NCI-H460 (cell line): ENCODE measurements at regions not wholly inside any gene's neighbourhood (a gene's known extent, or its start where the extent isn't known, plus 50 kb on each side); places are given as distances from the start of the nearest gene placed in this dataset.

Experiments used
- DNase-seq: peaks from one replicate; pipeline ENCODE4 v3.0.0-alpha.2; 2016; ENCODE audit warnings: low read depth; ENCODE audit errors: extremely low read depth

GRCh38 chr18:43869451-43870008 is 592.2 kb upstream of the SYT4 start:
- DNase-seq: no peak

GRCh38 chr18:43870626-43871025 is 593.3 kb upstream of the SYT4 start:
- no peak for DNase-seq

GRCh38 chr18:43875511-43875910 is 598.2 kb upstream of the SYT4 start:
- no peak for DNase-seq

- DNase-seq: no peak
Observed at GRCh38 chr18:43876286-43876685, 599.0 kb upstream of the SYT4 start.

- DNase-seq: no peak
Observed at GRCh38 chr18:43876748-43877147, 599.5 kb upstream of the SYT4 start.

GRCh38 chr18:43877616-43878321 is 600.5 kb upstream of the SYT4 start:
- DNase-seq: no peak

GRCh38 chr18:43879415-43879814 is 602.1 kb upstream of the SYT4 start:
- DNase-seq: no peak

- no peak for DNase-seq
Observed at GRCh38 chr18:43882358-43883055, 605.2 kb upstream of the SYT4 start.

- no peak for DNase-seq
Observed at GRCh38 chr18:43883886-43884285, 606.6 kb upstream of the SYT4 start.

GRCh38 chr18:43886341-43886740 is 609.1 kb upstream of the SYT4 start:
- DNase-seq: no peak

GRCh38 chr18:43887491-43887890 is 610.2 kb upstream of the SYT4 start:
- no peak for DNase-seq

- no peak for DNase-seq
Observed at GRCh38 chr18:43888598-43888997, 611.3 kb upstream of the SYT4 start.

- peak; percentile 1 for DNase-seq
Observed at GRCh38 chr18:43893001-43893637, 615.8 kb upstream of the SYT4 start.

GRCh38 chr18:43904209-43904837 is 627.0 kb upstream of the SYT4 start:
- DNase-seq: no peak

- DNase-seq: no peak
Observed at GRCh38 chr18:43914018-43914417, 636.7 kb upstream of the SYT4 start.

- DNase-seq: no peak
Observed at GRCh38 chr18:43916984-43917383, 639.7 kb upstream of the SYT4 start.

- DNase-seq: no peak
Observed at GRCh38 chr18:43917520-43917919, 640.2 kb upstream of the SYT4 start.

- no peak for DNase-seq
Observed at GRCh38 chr18:43919551-43919950, 642.3 kb upstream of the SYT4 start.

GRCh38 chr18:43931439-43931838 is 654.1 kb upstream of the SYT4 start:
- no peak for DNase-seq

GRCh38 chr18:43932140-43932539 is 654.9 kb upstream of the SYT4 start:
- DNase-seq: no peak

GRCh38 chr18:43933177-43933576 is 655.9 kb upstream of the SYT4 start:
- DNase-seq: no peak
